ENCODE measurements at regions not wholly inside any gene's neighbourhood (a gene's known extent, or its start where the extent isn't known, plus 50 kb on each side); places are given as distances from the start of the nearest gene placed in this dataset.

GRCh38 chr19:27889156-27889555 is 1323.8 kb downstream of the UQCRFS1 start:
- no peak overlapping the region for H3K4me3 ChIP-seq (replicated peaks in 1 of 2; ENCODE audit: low read depth in 2 of 2, low read length in 2 of 2)
- TF ChIP-seq CTCF (IDR thresholded peaks at IDR 0.05; ENCODE audit: low read depth, low read length), result no peak
- DNase-seq (ENCODE audit: low read depth in 2 of 2), result no peak

- no peak for TF ChIP-seq CTCF (IDR thresholded peaks at IDR 0.05; ENCODE audit: low read depth, low read length)
- H3K4me3 ChIP-seq (replicated peaks in 1 of 2; ENCODE audit: low read depth in 2 of 2, low read length in 2 of 2), result no peak overlapping the region
- DNase-seq (ENCODE audit: low read depth in 2 of 2), result no peak
These were observed 1325.0 kb downstream of the UQCRFS1 start for GRCh38 chr19:27887946-27888345.

- no peak overlapping the region for H3K4me3 ChIP-seq (replicated peaks in 1 of 2; ENCODE audit: low read depth in 2 of 2, low read length in 2 of 2)
- DNase-seq (ENCODE audit: low read depth in 2 of 2), result no peak
- no peak for TF ChIP-seq CTCF (IDR thresholded peaks at IDR 0.05; ENCODE audit: low read depth, low read length)
These were observed 1327.6 kb downstream of the UQCRFS1 start for GRCh38 chr19:27885359-27885758.

- no peak for TF ChIP-seq CTCF (IDR thresholded peaks at IDR 0.05; ENCODE audit: low read depth, low read length)
- no peak for DNase-seq (ENCODE audit: low read depth in 2 of 2)
- H3K4me3 ChIP-seq (replicated peaks in 1 of 2; ENCODE audit: low read depth in 2 of 2, low read length in 2 of 2), result no peak overlapping the region
These were observed 1328.6 kb downstream of the UQCRFS1 start for GRCh38 chr19:27884376-27884775.

DNA sequence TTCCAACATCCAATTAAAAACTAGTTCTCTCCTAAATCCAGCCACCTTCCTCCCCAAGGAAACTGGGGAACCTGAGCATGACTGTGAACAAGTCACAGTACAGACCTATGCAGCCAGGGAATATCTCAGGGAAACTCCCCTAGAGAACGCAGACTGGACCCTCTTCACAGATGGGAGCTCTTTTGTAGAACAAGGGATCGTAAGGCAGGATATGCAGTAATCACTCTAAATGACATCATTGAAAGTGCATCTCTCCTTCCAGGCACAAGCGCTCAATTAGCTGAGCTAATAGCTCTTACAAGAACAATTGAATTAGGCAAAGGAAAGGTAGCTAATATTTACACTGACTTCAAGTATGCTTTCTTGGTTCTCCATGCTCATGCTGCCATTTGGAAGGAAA is 1331.7 kb downstream of the UQCRFS1 start:
- TF ChIP-seq CTCF (IDR thresholded peaks at IDR 0.05; ENCODE audit: low read depth, low read length), result no peak
- DNase-seq (ENCODE audit: low read depth in 2 of 2), result no peak
- H3K4me3 ChIP-seq (replicated peaks in 1 of 2; ENCODE audit: low read depth in 2 of 2, low read length in 2 of 2), result no peak overlapping the region

GRCh38 chr19:27876976-27877512 is 1335.9 kb downstream of the UQCRFS1 start:
- no peak for DNase-seq (ENCODE audit: low read depth in 2 of 2)
- no peak for TF ChIP-seq CTCF (IDR thresholded peaks at IDR 0.05; ENCODE audit: low read depth, low read length)
- no peak overlapping the region for H3K4me3 ChIP-seq (replicated peaks in 1 of 2; ENCODE audit: low read depth in 2 of 2, low read length in 2 of 2)

GRCh38 chr19:27876489-27876888 is 1336.5 kb downstream of the UQCRFS1 start:
- DNase-seq (ENCODE audit: low read depth in 2 of 2), result no peak
- no peak for TF ChIP-seq CTCF (IDR thresholded peaks at IDR 0.05; ENCODE audit: low read depth, low read length)
- no peak overlapping the region for H3K4me3 ChIP-seq (replicated peaks in 1 of 2; ENCODE audit: low read depth in 2 of 2, low read length in 2 of 2)

Data from cardiac fibroblast (primary cell).